IPS-18a (cell line): ENCODE measurements at regions not wholly inside any gene's neighbourhood (a gene's known extent, or its start where the extent isn't known, plus 50 kb on each side); places are given as distances from the start of the nearest gene placed in this dataset.

Experiments
- H3K27ac ChIP-seq: one replicate; pipeline ENCODE4 v1.5.1; 2013; ENCODE audit warnings: low read length
- H3K27me3 ChIP-seq: one replicate; pipeline ENCODE4 v1.6.1; 2013; ENCODE audit warnings: mild to moderate bottlenecking, low read length; ENCODE audit not compliant: control insufficient read depth, insufficient read depth
- H3K36me3 ChIP-seq: one replicate; pipeline ENCODE4 v1.6.1; 2013; ENCODE audit warnings: low read depth, low read length; ENCODE audit not compliant: control insufficient read depth
- H3K4me1 ChIP-seq: one replicate; pipeline ENCODE4 v1.6.1; 2013; ENCODE audit warnings: low read depth, low read length; ENCODE audit not compliant: control insufficient read depth
- H3K4me3 ChIP-seq: one replicate; pipeline ENCODE4 v1.5.1; 2013; ENCODE audit warnings: low read length
- H3K9ac ChIP-seq: one replicate; pipeline ENCODE4 v1.6.1; 2013; ENCODE audit warnings: mild to moderate bottlenecking, low read length, moderate library complexity
- H3K9me3 ChIP-seq: one replicate; pipeline ENCODE4 v1.6.1; 2013; ENCODE audit warnings: low read depth, low read length; ENCODE audit not compliant: control insufficient read depth

DNA sequence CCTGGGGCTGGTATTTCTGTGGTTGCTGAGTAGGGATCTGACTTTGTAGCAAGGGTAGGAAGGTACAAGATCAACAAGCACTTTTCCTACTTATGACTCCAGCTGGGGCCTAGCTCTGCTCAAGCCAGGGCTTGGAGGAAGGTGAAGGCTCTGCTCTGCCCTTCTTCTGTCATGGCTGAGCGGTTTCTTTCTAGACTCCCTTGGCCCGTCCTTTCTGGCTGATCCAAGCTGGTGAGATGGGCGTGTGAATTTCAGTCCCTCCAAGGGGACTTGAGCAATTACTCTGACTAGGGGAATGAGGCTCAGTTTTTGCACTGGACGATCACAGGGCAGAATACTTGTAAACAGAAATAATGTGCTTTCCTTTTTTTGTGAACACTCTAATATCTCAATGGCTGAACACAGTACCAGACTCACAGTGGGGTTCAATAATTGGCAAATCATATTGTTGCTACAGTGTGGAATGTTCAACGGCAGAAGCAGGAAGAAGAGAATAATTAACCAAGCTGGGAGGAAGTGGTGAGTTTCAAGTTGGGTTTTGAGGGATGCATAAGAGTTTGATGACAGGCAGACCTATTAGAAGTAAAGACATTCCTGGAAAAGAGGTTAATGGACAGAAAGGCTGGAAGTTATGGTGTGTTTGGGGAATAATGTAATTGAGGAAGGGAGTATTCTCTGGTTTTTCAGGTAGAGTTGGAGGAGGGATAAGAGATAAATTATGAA is 507.6 kb downstream of the MIAT start:
- Histone ChIP-seq H3K9ac (no peak overlapping the region), H3K9me3 (no peaks in the 10 kb centered on the region), H3K4me3 (no peak overlapping the region), H3K27ac (no peak overlapping the region), H3K27me3 (no peaks in the 10 kb centered on the region), H3K4me1 (peaks cover 5% of the 10 kb centered on the region), H3K36me3 (no peaks in the 10 kb centered on the region)

DNA sequence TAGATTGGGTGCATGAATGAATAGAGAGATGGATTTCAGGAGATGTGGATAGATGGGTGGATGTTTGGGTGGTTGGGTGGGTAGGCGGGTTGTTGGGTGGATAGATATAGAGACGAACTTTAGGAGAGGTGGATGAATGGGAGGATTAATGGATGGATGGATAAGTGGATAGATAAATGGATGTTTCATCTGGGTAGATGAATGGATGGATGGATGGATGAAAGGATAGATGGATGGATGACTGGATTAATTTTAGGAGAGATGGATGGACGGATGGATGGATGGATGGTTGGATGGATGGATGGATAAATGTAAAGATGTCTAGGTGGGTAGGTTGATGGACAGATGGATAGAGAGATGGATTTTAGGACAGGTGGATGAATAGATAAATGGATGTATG is 511.3 kb downstream of the MIAT start:
- H3K27ac ChIP-seq: no peak overlapping the region
- no peak overlapping the region for H3K4me3 ChIP-seq
- H3K4me1 ChIP-seq: no peaks in the 10 kb centered on the region
- H3K27me3 ChIP-seq: no peaks in the 10 kb centered on the region
- no peaks in the 10 kb centered on the region for H3K9me3 ChIP-seq
- H3K9ac ChIP-seq: no peak overlapping the region
- no peaks in the 10 kb centered on the region for H3K36me3 ChIP-seq

DNA sequence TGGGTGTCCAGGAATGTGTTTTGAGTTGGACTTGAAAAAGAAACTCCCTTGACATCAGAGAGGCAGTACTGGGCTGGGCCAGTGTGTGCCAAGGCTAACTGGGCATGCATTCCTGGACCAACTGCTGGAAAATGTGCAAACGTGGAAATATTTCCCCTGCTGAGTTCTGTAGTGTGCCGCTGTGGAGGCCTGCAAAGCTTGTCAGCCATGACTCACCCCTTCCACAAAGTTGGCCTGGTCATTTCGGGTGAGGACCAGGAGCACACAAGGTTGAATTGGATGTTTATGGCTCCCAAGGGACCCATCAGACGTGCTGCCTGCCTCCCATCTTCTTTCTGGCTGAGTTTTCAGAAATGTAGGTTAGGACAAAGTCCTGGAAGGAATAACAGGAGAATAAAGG is 513.1 kb downstream of the MIAT start:
- Histone ChIP-seq H3K4me3 (no peak overlapping the region), H3K4me1 (peaks cover 6% of the 10 kb centered on the region), H3K9me3 (no peaks in the 10 kb centered on the region), H3K36me3 (no peaks in the 10 kb centered on the region), H3K27me3 (no peaks in the 10 kb centered on the region), H3K9ac (no peak overlapping the region), H3K27ac (no peak overlapping the region)

DNA sequence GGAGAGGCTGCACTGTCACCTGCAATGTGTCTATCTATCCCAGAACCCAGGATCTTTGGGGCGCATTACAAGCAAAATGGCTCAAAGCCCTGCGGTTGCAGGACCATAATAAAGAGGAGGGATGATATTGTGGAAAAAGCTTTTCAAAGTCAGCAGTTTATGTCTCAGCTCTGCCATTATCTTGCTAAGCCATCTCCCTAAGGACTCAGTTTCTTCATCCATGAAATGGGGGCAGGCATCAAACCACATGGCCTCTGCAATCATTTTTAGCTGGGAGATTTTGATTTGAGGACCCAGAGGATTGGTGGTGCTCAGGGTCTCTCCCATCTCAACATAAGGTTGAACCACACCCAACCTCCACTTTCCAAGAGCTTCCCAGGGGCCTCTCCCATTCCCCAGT is 513.8 kb downstream of the MIAT start:
- Histone ChIP-seq H3K4me3 (no peak overlapping the region), H3K4me1 (peaks cover 13% of the 10 kb centered on the region), H3K9me3 (no peaks in the 10 kb centered on the region), H3K9ac (no peak overlapping the region), H3K27me3 (no peaks in the 10 kb centered on the region), H3K27ac (no peak overlapping the region), H3K36me3 (no peaks in the 10 kb centered on the region)

DNA sequence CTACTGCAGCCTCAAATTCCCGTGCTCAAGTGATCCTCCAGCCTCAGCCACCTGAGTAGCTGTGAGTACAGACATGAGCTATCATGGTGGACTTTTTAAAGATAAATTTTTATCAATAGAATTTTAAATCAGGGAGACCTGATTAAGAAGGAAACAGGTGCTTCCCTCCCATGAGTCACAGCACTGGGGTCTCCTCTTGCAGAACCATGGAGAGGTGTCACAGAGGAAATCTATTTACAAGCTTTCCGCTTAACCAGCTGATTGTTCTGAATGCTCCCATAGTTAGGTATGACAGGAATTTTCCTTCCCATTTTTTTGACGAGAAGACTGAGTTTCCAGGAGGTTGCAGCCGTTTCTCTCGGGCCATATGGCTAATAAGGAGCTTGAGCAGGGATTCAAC is 516.1 kb downstream of the MIAT start:
- H3K4me3 ChIP-seq: no peak overlapping the region
- H3K9me3 ChIP-seq: no peaks in the 10 kb centered on the region
- H3K27ac ChIP-seq: no peak overlapping the region
- H3K9ac ChIP-seq: no peak overlapping the region
- H3K27me3 ChIP-seq: no peaks in the 10 kb centered on the region
- no peaks in the 10 kb centered on the region for H3K36me3 ChIP-seq
- H3K4me1 ChIP-seq: peaks cover 14% of the 10 kb centered on the region

DNA sequence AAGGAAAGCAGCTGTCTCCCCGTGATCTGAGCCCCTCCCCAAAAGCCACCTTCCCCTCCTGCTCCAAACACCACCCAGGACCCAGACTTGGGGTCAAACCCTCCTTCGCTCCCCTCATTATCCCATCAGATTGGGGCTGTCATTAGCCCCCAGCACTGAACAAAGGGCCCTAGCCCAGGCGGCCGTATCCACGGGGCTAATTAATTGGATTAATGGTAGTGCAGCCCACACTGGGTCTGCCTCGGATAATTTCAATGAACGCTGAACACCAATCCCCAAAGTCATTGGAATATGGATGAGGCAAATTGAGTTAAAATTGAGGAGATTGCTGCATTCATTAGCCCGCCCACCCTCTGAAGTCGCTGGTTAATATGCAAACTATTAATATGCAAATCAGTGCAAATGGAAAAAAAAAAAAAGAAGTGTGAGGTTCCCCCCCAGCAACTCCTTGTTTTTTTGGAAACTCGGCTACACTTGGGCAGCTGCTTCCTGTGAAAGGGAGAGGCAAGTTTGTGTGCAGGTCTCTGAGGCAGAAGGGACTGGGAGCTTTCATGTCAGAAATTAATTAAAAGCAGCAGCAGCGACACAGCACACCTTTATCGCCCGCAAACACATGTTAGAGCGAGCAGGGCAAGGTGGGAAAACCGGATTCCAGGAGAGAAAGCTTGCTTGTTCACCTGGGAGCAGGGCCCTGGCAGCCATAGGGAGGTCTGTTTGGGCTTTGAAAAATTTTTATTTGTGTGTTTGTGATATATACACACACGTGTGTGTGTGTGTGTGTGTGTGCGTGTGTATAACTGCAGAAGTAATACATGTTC is 517.8 kb downstream of the MIAT start:
- H3K27ac ChIP-seq: no peak overlapping the region
- H3K9me3 ChIP-seq: no peaks in the 10 kb centered on the region
- H3K4me3 ChIP-seq: peak overlapping the region; percentile 2
- H3K36me3 ChIP-seq: no peaks in the 10 kb centered on the region
- H3K27me3 ChIP-seq: no peaks in the 10 kb centered on the region
- H3K4me1 ChIP-seq: peaks cover 14% of the 10 kb centered on the region
- H3K9ac ChIP-seq: no peak overlapping the region

DNA sequence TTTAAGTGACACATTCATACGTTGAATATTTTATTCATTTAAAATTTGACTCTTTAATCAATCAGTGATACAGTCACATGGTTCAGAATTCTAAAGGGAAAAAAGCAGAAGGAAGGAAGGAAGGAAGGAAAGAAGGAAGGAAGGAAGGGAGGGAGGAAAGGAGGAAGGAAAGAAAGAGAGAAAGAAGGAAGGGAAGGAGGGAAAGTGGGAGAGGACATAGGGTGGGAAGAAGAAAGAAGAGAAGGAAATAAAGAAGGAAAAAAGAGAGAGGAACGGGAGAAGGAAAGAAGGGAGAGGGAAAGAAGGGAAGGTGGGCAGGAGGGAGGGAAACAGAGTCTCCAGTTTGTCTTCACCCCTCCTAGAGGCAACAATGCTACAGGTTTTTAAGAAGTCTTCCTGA is 518.6 kb downstream of the MIAT start:
- Histone ChIP-seq H3K27me3 (no peaks in the 10 kb centered on the region), H3K27ac (no peak overlapping the region), H3K9ac (no peak overlapping the region), H3K9me3 (no peaks in the 10 kb centered on the region), H3K4me1 (peaks cover 14% of the 10 kb centered on the region), H3K36me3 (no peaks in the 10 kb centered on the region), H3K4me3 (no peak overlapping the region)

DNA sequence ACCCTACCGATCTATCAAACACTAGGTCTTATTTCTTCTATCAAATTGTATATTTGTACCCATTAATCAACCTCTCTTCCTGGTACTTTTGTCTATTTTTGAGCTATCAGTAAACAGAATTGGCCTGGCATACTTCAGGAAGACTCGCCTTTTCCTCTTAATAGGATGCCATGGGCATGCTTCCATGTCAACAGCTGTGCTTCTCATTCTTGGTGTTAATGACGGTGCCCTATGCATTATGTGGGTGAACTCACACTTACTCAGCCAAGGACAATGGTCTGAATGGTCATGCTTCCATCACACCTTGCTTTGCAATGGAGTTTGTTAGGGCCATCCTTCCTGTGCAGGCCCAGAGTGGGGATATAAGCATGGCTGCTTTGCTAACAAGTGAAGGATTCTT is 521.8 kb downstream of the MIAT start:
- Histone ChIP-seq H3K4me3 (no peak overlapping the region), H3K9ac (no peak overlapping the region)

DNA sequence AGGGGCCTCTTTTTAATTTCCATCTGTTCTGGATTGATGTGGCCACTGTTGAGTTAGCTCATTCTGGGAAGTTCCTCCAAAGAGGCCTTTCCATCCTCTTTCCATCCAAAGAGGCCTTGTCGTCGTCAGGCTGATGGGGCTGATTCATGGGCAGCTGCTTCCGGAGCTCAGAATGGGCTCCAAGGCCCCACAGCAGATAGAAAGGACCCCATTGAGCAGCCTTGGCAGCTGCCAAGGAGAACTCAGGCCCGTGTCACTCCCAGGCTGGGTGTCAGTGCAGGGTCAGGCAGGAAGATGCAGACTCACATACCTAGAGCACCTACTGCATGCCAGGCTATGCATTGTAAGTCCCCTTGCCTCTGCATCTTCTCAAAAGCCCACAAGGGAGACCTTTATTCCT is 524.1 kb downstream of the MIAT start:
- Histone ChIP-seq H3K9ac (no peak overlapping the region), H3K4me3 (no peak overlapping the region), H3K27ac (no peak overlapping the region), H3K4me1 (no peaks in the 10 kb centered on the region), H3K9me3 (no peaks in the 10 kb centered on the region), H3K36me3 (no peaks in the 10 kb centered on the region), H3K27me3 (peaks cover 6% of the 10 kb centered on the region)

More for the DNA sequence above, 521.8 kb downstream of the MIAT start:
- Histone ChIP-seq H3K9me3 (no peaks in the 10 kb centered on the region), H3K27ac (no peak overlapping the region), H3K4me1 (peaks cover 14% of the 10 kb centered on the region), H3K27me3 (no peaks in the 10 kb centered on the region), H3K36me3 (no peaks in the 10 kb centered on the region)

DNA sequence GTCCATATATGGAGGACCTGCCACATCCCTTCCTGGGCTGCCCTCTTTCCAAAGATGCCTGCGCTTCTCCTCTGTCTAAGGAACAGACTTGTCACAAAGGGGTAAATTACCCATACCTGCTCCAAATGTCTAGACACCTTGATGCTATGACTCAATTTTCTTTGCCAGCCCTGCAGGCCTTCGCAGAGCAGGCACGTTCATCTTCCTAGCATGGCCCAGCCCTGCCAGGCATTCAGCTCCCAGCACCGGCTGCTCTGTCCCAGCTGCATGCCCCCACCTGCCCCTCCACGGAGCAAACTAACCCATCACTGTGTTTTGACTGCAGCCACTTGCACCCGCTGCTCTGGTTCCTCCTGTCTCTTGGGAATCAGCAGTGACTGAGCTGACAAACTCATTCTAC is 526.1 kb downstream of the MIAT start:
- H3K27ac ChIP-seq: no peak overlapping the region
- peaks cover 14% of the 10 kb centered on the region for H3K27me3 ChIP-seq
- H3K9ac ChIP-seq: no peak overlapping the region
- H3K36me3 ChIP-seq: no peaks in the 10 kb centered on the region
- no peaks in the 10 kb centered on the region for H3K9me3 ChIP-seq
- H3K4me3 ChIP-seq: no peak overlapping the region
- H3K4me1 ChIP-seq: no peaks in the 10 kb centered on the region

DNA sequence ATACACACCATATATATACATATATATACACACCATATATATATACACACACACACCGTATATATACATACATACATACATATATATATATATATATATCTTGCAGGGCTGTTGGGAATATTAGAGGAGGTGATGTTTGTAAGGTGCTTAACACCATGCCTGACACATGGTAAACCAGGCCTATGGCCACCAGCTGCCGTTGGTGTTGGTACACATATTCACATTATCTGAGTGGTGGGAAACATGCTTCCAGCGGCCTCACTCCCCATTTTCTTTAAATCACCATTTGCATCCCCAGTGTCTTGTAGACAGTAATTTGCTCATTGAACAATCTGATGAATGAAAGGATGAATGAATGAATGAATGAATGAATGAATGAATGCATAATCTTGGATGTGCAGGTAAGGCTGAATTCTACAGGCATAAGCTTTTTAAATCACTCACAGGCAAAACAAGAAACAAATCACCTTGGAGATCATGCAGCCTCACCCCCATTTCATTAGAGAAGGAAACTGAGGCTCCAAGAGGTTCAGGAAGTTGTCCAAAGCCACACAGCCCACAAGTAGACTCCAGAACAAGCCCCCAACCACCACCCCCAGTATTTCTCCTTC is 527.8 kb downstream of the MIAT start:
- no peak overlapping the region for H3K27ac ChIP-seq
- H3K9ac ChIP-seq: no peak overlapping the region
- H3K9me3 ChIP-seq: no peaks in the 10 kb centered on the region
- H3K4me3 ChIP-seq: no peak overlapping the region
- H3K27me3 ChIP-seq: peaks cover 14% of the 10 kb centered on the region
- no peaks in the 10 kb centered on the region for H3K36me3 ChIP-seq
- no peaks in the 10 kb centered on the region for H3K4me1 ChIP-seq
